Small intestine (tissue), 7 donors: ENCODE measurements at regions not wholly inside any gene's neighbourhood (a gene's known extent, or its start where the extent isn't known, plus 50 kb on each side); places are given as distances from the start of the nearest gene placed in this dataset.

Source experiments
- DNase-seq, 2 donors: peaks; one replicate each; pipeline versions ENCODE4 v3.0.0 to v3.0.0-alpha.2; 2013
- FAIRE-seq: peaks from 2 replicates; lab custom pipeline; 2012; peaks lifted over from hg19 to GRCh38; lab: Jason Lieb, UNC
- H3K27ac ChIP-seq, 3 donors: one replicate each; pipeline ENCODE4 v1.5.1; 2013; ENCODE audit warnings: low read length in 2 of 3, mild to moderate bottlenecking in 2 of 3, control low read depth in 1 of 3, inconsistent platforms in 1 of 3, low read depth in 1 of 3, moderate library complexity in 1 of 3
- H3K27me3 ChIP-seq, 3 donors: one replicate each; pipeline ENCODE4 v1.6.1; 2013; ENCODE audit warnings: low read length in 3 of 3, inconsistent platforms in 1 of 3; ENCODE audit not compliant: control insufficient read depth in 3 of 3, insufficient read depth in 3 of 3
- H3K36me3 ChIP-seq, 3 donors: one replicate each; pipeline ENCODE4 v1.6.1; 2013; ENCODE audit warnings: low read length in 3 of 3, inconsistent platforms in 1 of 3, low read depth in 1 of 3, mild to moderate bottlenecking in 1 of 3, moderate library complexity in 1 of 3; ENCODE audit not compliant: control insufficient read depth in 3 of 3, insufficient read depth in 2 of 3
- H3K4me1 ChIP-seq, 3 donors: one replicate each; pipeline ENCODE4 v1.6.1; 2013; ENCODE audit warnings: low read length in 2 of 3, inconsistent platforms in 1 of 3, low read depth in 1 of 3, mild to moderate bottlenecking in 1 of 3, moderate library complexity in 1 of 3; ENCODE audit not compliant: control insufficient read depth in 3 of 3, insufficient read depth in 2 of 3
- H3K4me3 ChIP-seq, 3 donors: one replicate each; pipeline ENCODE4 v1.5.1; 2013; ENCODE audit warnings: low read length in 3 of 3, control low read depth in 1 of 3, inconsistent platforms in 1 of 3, low read depth in 1 of 3, mild to moderate bottlenecking in 1 of 3, moderate library complexity in 1 of 3
- H3K9me3 ChIP-seq, 2 donors: one replicate each; pipeline ENCODE4 v1.6.1; 2013; ENCODE audit warnings: low read depth in 1 of 2, low read length in 1 of 2; ENCODE audit not compliant: control insufficient read depth in 2 of 2, insufficient read depth in 1 of 2
- whole genome bisulfite sequencing, 3 donors: extraction: QIAGEN DNeasy Blood & Tissue Kit; methylation state at CpG; one replicate each; pipeline ENCODE4 v1.1.7; 2013; 5-methylcytosine and 5-hydroxymethylcytosine counted together
- donor health status: healthy with polysubstance abuse.
- donor health status: control.
- donor health status: control.
- donor health status: Bipolar disorder and iron deficiency.
- donor health status: healthy.

GRCh38 chr1:29538586-29538985, 302.3 kb downstream of the PTPRU start:
- FAIRE-seq (no peak), DNase-seq (no peak)
- peaks cover 0 to 3% (median 0%) of the 10 kb centered on the region in 3 donors for H3K27me3 ChIP-seq
- H3K27ac ChIP-seq: no peak overlapping the region
- H3K4me3 ChIP-seq: no peak overlapping the region
- H3K9me3 ChIP-seq: peaks cover 0 to 3% of the 10 kb centered on the region in 2 donors
- no peaks in the 10 kb centered on the region for H3K36me3 ChIP-seq
- no peaks in the 10 kb centered on the region for H3K4me1 ChIP-seq
- WGBS, 3 donors: 50 to 57% (median 51%) methylated on average over 2 to 3 of the region's 3 CpGs

DNA sequence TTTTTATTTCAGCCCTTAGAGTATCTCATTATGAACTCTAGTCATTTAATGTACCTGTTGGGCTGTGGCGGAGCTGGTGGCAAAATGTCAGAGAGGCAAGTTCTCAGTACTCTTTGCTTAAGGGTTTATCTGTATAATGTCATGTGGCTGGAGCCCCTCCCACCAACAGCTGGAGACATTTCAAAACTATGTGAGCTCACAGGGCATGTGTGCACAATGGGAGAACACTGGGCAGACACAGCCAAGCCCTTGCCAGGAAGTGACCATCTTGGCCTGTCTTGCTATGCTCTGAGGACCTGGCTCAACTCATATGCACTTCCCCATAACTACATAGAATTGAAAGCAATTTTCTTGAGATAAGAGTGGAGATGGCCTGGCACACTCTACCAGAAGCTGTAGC, 296.4 kb downstream of the PTPRU start:
- DNase-seq (peak in 1 of 2 donors; percentile 17), FAIRE-seq (no peak)
- H3K4me3 ChIP-seq: no peak overlapping the region
- H3K9me3 ChIP-seq: peaks cover 0 to 3% of the 10 kb centered on the region in 2 donors
- no peaks in the 10 kb centered on the region for H3K4me1 ChIP-seq
- no peak overlapping the region for H3K27ac ChIP-seq
- 67 to 82% (median 68%) methylated on average over 1 of the region's 1 CpG for WGBS, 3 donors
- H3K36me3 ChIP-seq: no peaks in the 10 kb centered on the region
- H3K27me3 ChIP-seq: peaks cover 0 to 2% (median 0%) of the 10 kb centered on the region in 3 donors

DNA sequence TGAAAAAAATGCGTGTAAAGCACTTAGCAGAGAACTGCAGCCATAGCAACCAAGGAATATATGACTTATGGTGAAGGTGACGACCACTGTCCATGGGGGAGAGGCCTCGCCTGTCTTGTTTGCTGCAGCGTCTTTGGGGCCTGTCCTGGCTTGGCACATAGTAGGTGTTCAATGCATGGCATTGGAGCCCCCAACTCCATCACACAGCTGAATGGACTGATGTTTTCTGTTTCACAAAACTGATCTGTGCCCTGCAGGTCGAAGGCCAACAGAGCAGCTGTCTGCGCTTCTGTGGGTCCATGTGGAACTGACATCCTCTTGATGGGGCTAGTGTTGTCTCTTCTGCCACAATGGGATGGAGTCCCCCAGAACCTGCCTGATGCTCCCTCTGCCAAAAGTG, 296.0 kb downstream of the PTPRU start:
- Histone ChIP-seq H3K9me3 (peaks cover 0 to 3% of the 10 kb centered on the region in 2 donors), H3K4me3 (no peak overlapping the region), H3K27me3 (peaks cover 0 to 3% (median 0%) of the 10 kb centered on the region in 3 donors), H3K36me3 (no peaks in the 10 kb centered on the region), H3K4me1 (no peaks in the 10 kb centered on the region), H3K27ac (no peak overlapping the region)
- FAIRE-seq (no peak), DNase-seq (no peak)
- WGBS, 3 donors: 61 to 63% (median 62%) methylated on average over 6 of the region's 6 CpGs

DNA sequence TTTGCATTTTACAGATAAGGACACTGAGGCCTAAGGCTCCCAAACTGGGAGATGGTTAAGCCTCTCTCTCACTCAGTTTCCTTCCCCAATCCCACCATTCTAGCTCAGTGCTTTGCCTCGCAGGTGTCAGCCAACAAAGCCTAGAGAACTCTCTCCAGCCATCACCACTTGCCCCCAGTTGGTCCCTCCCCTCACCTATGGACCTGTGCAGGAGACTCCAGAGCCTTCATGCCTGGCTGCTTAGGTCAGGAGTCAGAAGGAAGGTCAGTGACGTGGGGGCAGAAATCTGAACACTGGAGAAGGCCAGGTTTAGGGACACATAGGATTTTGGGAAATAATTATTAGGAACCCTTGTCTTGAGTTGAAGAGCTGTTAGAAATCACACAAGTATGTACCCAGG, 295.3 kb downstream of the PTPRU start:
- Histone ChIP-seq H3K4me1 (no peaks in the 10 kb centered on the region), H3K27ac (no peak overlapping the region), H3K9me3 (peaks cover 0 to 3% of the 10 kb centered on the region in 2 donors), H3K36me3 (no peaks in the 10 kb centered on the region), H3K27me3 (peaks cover 0 to 4% (median 0%) of the 10 kb centered on the region in 3 donors), H3K4me3 (no peak overlapping the region)
- DNase-seq (no peak), FAIRE-seq (no peak)
- WGBS, 3 donors: 46 to 73% (median 59%) methylated on average over 2 of the region's 2 CpGs

DNA sequence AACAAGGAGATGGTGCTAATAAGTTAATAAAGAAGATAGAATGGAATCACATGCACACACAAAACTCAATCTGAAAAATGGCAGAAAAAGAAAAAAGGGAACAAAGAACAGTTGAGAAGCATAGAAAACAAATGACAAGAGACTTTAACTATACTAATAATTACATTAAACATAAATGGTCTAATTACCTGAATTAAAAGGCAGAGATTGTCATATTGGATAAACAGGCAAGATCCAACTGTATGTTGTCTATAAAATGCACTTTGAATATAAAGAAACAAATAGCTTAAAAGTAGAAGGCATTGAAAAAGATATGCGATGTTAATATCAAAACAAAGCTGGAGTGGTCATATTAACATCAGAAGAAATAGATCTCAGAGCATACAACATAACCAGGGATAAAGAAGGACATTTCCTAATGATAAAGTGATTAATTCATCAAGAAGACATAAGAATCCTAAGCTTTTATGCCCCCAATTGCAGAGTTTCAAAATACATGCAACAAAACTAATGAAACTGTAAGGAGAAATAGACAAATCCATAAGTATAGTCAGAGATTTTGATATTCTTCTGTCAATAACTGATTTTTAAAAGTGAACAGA, 293.5 kb downstream of the PTPRU start:
- Histone ChIP-seq H3K27me3 (peaks cover 0 to 7% (median 0%) of the 10 kb centered on the region in 3 donors), H3K36me3 (no peaks in the 10 kb centered on the region), H3K4me1 (no peaks in the 10 kb centered on the region), H3K27ac (no peak overlapping the region), H3K9me3 (peaks cover 0 to 3% of the 10 kb centered on the region in 2 donors), H3K4me3 (no peak overlapping the region)
- FAIRE-seq (no peak), DNase-seq (no peak)
- WGBS, 3 donors: 83 to 88% (median 87%) methylated on average over 1 of the region's 1 CpG

DNA sequence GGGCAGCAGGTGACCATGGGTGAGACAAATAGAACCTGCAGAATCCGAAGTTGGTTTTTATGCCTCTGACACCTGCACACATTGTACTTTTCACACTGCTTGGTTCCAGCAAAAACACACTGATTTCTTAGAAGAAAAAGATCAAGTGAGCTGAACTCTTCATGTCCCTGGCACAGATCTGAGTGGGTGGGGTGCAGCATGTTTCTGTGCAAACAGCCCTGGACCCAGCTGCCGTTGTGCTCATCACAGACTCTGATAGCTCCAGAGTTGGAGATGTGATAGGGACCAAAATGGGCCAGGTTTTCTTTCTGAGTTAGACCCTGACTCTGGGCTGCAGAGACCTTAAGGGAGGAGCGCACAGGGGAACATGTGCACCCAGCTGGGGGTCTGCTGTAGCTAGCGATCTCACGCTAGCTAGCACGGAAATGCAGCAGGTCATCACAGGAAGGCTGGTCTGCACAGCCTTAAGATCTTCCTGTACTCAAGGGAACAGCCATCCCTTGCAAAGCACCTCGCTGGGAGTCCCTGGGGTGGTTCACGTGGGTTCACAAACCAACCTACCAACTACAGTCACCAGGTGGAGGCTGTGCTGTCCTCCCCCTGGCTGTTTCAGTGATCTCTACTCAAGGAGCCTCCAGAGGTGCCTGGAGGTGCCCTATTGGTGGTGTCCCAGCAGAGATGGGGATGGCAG, 291.1 kb downstream of the PTPRU start:
- Histone ChIP-seq H3K9me3 (no peaks in the 10 kb centered on the region), H3K4me1 (no peaks in the 10 kb centered on the region), H3K4me3 (no peak overlapping the region), H3K27ac (no peak overlapping the region), H3K36me3 (no peaks in the 10 kb centered on the region), H3K27me3 (peaks cover 0 to 7% (median 2%) of the 10 kb centered on the region in 3 donors)
- 53 to 57% (median 55%) methylated on average over 8 of the region's 8 CpGs for WGBS, 3 donors
- DNase-seq (no peak), FAIRE-seq (no peak)

DNA sequence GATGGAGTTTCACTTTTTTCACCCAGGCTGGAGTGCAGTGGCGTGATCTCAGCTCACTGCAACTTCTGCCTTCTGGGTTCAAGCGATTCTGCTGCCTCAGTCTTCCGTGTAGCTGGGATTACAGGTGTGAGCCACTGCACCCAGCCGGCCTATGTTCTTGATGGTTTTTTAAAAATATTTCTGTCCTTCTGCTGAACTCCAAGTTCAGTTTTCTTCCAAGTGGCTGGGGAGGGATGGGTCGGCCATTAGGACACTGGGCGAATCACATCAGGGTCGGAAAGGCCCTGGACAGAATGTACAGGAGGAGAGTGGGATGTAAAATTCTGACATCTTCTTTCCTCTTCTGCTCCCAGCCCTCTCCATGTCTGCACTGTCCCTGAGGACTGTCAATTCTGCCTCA, 289.6 kb downstream of the PTPRU start:
- H3K27me3 ChIP-seq: peaks cover 0 to 7% (median 2%) of the 10 kb centered on the region in 3 donors
- no peak overlapping the region for H3K27ac ChIP-seq
- H3K36me3 ChIP-seq: no peaks in the 10 kb centered on the region
- H3K9me3 ChIP-seq: no peaks in the 10 kb centered on the region
- WGBS, 3 donors: 80 to 86% (median 81%) methylated on average over 7 of the region's 7 CpGs
- H3K4me3 ChIP-seq: no peak overlapping the region
- FAIRE-seq: no peak
- no peak for DNase-seq
- H3K4me1 ChIP-seq: no peaks in the 10 kb centered on the region

DNA sequence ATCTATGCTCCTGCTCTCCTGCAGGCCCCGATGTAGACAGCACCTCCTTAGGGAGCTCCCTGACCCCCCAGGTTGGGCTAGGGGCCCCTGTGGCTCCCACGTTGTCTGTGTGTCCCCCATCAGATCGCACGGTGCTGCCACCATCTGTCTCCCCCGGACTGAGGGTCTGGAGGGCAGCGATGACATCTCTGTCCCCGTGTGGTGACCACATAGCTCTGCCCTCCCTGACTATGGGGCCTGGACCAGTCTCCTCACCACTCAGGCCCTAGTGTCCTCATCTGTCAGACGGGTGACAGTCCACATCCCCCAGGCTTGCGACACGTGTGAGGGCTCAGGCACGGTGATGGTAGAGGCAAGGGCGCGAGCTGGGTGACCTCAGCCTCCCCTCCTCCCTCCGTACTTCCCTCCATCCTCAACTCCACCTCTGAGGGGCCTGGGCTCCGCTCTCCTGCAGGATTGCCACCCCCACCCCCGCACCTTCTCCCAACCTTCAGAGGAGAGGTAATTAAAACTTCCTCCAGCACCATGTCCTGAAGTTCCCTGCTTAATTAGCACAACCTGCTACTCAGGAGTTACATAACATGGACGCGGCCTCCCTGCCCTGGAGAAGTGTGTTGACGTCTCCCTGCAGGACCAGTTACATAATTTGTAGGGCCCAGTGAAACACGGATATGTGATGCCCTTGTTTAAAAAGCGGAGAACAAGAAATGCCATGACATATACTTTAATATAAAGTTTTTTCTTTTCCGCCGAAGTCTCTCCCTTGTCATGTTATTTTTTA, 288.2 kb downstream of the PTPRU start:
- H3K27me3 ChIP-seq: peaks cover 0 to 7% (median 2%) of the 10 kb centered on the region in 3 donors
- 65 to 72% (median 71%) methylated on average over 23 of the region's 23 CpGs for WGBS, 3 donors
- H3K4me1 ChIP-seq: no peaks in the 10 kb centered on the region
- FAIRE-seq (no peak), DNase-seq (no peak)
- no peak overlapping the region for H3K4me3 ChIP-seq
- no peak overlapping the region for H3K27ac ChIP-seq
- no peaks in the 10 kb centered on the region for H3K9me3 ChIP-seq
- H3K36me3 ChIP-seq: no peaks in the 10 kb centered on the region
